Endodermal cell (in vitro differentiated cells): ENCODE measurements at regions not wholly inside any gene's neighbourhood (a gene's known extent, or its start where the extent isn't known, plus 50 kb on each side); places are given as distances from the start of the nearest gene placed in this dataset.

Experiments used
- DNase-seq: peaks from one replicate; pipeline ENCODE4 v3.0.0-alpha.2; 2017
- H3K27ac ChIP-seq: 2 replicates; pipeline ENCODE4 v1.5.1; 2013; ENCODE audit warnings: mild to moderate bottlenecking, low read depth, low read length, moderate library complexity
- H3K27me3 ChIP-seq: 2 replicates; pipeline ENCODE4 v1.6.1; 2013; ENCODE audit warnings: mild to moderate bottlenecking, low read length, moderate library complexity; ENCODE audit not compliant: insufficient read depth, control insufficient read depth, poor library complexity, severe bottlenecking
- H3K36me3 ChIP-seq: 2 replicates; pipeline ENCODE4 v1.7.0; 2013; ENCODE audit warnings: mild to moderate bottlenecking, low read length, moderate library complexity; ENCODE audit not compliant: control insufficient read depth, insufficient read depth
- H3K4me1 ChIP-seq: one replicate; pipeline ENCODE4 v1.7.0; 2013; ENCODE audit warnings: low read length; ENCODE audit not compliant: control insufficient read depth, insufficient read depth
- H3K4me3 ChIP-seq: 2 replicates; pipeline ENCODE4 v1.5.1; 2013; ENCODE audit warnings: mild to moderate bottlenecking, low read length, moderate library complexity
- H3K9ac ChIP-seq: 2 replicates; pipeline ENCODE4 v1.6.1; 2013; ENCODE audit warnings: mild to moderate bottlenecking, low read length, moderate library complexity; ENCODE audit not compliant: poor library complexity, severe bottlenecking; ENCODE audit errors: extremely low read depth
- H3K9me3 ChIP-seq: 2 replicates; pipeline ENCODE4 v1.6.1; 2013; ENCODE audit warnings: mild to moderate bottlenecking, low read length, moderate library complexity; ENCODE audit not compliant: control insufficient read depth
- H3K27ac Mint-ChIP-seq: 2 replicates; pipeline ENCODE4 v1.8.0; 2020; ENCODE audit warnings: mixed read lengths
- H3K27me3 Mint-ChIP-seq: 2 replicates; pipeline ENCODE4 v1.8.0; 2021; ENCODE audit warnings: mild to moderate bottlenecking, mixed read lengths; ENCODE audit not compliant: insufficient read depth
- H3K36me3 Mint-ChIP-seq: 2 replicates; pipeline ENCODE4 v1.8.0; 2020; ENCODE audit warnings: low read depth, mixed read lengths
- H3K4me1 Mint-ChIP-seq: 2 replicates; pipeline ENCODE4 v1.8.0; 2020; ENCODE audit warnings: mixed read lengths
- H3K4me3 Mint-ChIP-seq: 2 replicates; pipeline ENCODE4 v1.8.0; 2020; ENCODE audit warnings: mild to moderate bottlenecking, moderate library complexity, mixed read lengths
- H3K9me3 Mint-ChIP-seq: 2 replicates; pipeline ENCODE4 v1.8.0; 2020; ENCODE audit warnings: mild to moderate bottlenecking, mixed read lengths
- WGBS, 2 experiments: methylation state at CpG; one replicate each; pipeline versions ENCODE4 v1.1.5 to v1.1.7; 2013; ENCODE audit warnings: missing lambda C conversion rate in 2 of 2, mixed read lengths in 1 of 2; ENCODE audit not compliant: insufficient coverage in 1 of 2, insufficient read length in 1 of 2; 5-methylcytosine and 5-hydroxymethylcytosine counted together
- TF ChIP-seq, protein P1 (sequence below): fragments of 200-600 bp; sonication (generic); conservative IDR thresholded peaks from 2 replicates; pipeline ENCODE4 v1.5.0; 2021; ENCODE audit warnings: antibody characterized with exemption, mild to moderate bottlenecking

GRCh38 chr19:8893419-8893818 lies 61.2 kb downstream of the MBD3L1 start:
- H3K27me3 Mint-ChIP-seq = no peaks in the 10 kb centered on the region
- TF ChIP-seq, protein P1, sequence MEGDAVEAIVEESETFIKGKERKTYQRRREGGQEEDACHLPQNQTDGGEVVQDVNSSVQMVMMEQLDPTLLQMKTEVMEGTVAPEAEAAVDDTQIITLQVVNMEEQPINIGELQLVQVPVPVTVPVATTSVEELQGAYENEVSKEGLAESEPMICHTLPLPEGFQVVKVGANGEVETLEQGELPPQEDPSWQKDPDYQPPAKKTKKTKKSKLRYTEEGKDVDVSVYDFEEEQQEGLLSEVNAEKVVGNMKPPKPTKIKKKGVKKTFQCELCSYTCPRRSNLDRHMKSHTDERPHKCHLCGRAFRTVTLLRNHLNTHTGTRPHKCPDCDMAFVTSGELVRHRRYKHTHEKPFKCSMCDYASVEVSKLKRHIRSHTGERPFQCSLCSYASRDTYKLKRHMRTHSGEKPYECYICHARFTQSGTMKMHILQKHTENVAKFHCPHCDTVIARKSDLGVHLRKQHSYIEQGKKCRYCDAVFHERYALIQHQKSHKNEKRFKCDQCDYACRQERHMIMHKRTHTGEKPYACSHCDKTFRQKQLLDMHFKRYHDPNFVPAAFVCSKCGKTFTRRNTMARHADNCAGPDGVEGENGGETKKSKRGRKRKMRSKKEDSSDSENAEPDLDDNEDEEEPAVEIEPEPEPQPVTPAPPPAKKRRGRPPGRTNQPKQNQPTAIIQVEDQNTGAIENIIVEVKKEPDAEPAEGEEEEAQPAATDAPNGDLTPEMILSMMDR = no peak
- H3K27ac Mint-ChIP-seq = no peak overlapping the region
- H3K27me3 ChIP-seq = no peaks in the 10 kb centered on the region
- no peaks in the 10 kb centered on the region for H3K36me3 Mint-ChIP-seq
- H3K27ac ChIP-seq = no peak overlapping the region
- no peaks in the 10 kb centered on the region for H3K4me1 ChIP-seq
- no peak overlapping the region for H3K4me3 Mint-ChIP-seq
- no peak overlapping the region for H3K9ac ChIP-seq
- DNase-seq = no peak
- H3K4me3 ChIP-seq = no peak overlapping the region
- no peaks in the 10 kb centered on the region for H3K36me3 ChIP-seq
- no peaks in the 10 kb centered on the region for H3K4me1 Mint-ChIP-seq
- peaks cover 81% of the 10 kb centered on the region for H3K9me3 ChIP-seq
- WGBS, 2 experiments = 72 to 73% methylated on average over 4 of the region's 4 CpGs
- H3K9me3 Mint-ChIP-seq = no peaks in the 10 kb centered on the region

DNA sequence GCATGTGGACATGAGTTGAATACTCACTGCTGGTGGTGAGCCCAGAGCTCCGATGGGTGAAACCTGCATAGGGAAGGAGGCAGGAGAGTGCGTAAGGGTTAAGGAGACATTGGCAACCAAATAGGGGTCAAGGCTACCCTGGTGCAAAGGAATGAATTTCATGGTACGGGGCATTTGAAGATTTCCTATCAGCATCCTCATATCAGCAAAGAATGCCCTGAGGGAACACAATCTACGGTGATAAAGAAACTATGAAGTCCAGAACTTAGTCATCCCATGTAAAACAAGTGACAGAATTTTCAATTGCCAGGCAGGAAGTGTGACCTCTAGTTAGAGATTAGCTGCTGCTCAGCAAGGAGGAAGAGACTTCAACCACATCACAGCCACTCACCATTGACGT lies 64.9 kb downstream of the MBD3L1 start:
- no peaks in the 10 kb centered on the region for H3K27me3 Mint-ChIP-seq

GRCh38 chr19:8899356-8899755 lies 67.2 kb downstream of the MBD3L1 start:
- no peak overlapping the region for H3K9ac ChIP-seq
- H3K4me3 ChIP-seq = no peak overlapping the region
- Mint-ChIP-seq H3K27me3 (no peaks in the 10 kb centered on the region), H3K4me3 (no peak overlapping the region), H3K9me3 (no peaks in the 10 kb centered on the region), H3K27ac (no peak overlapping the region), H3K36me3 (no peaks in the 10 kb centered on the region), H3K4me1 (no peaks in the 10 kb centered on the region)
- no peak for DNase-seq
- TF ChIP-seq, protein P1 = no peak
- no peaks in the 10 kb centered on the region for H3K27me3 ChIP-seq
- no peak overlapping the region for H3K27ac ChIP-seq
- 84 to 100% methylated on average over 2 of the region's 2 CpGs for WGBS, 2 experiments
- H3K4me1 ChIP-seq = no peaks in the 10 kb centered on the region
- peaks cover 77% of the 10 kb centered on the region for H3K9me3 ChIP-seq
- H3K36me3 ChIP-seq = no peaks in the 10 kb centered on the region

More for the DNA sequence above, 64.9 kb downstream of the MBD3L1 start:
- TF ChIP-seq, protein P1 = no peak
- H3K9me3 ChIP-seq = peaks cover 81% of the 10 kb centered on the region
- H3K4me1 ChIP-seq = no peaks in the 10 kb centered on the region
- no peaks in the 10 kb centered on the region for H3K36me3 ChIP-seq
- H3K27me3 ChIP-seq = no peaks in the 10 kb centered on the region
- H3K4me3 ChIP-seq = no peak overlapping the region
- WGBS, 2 experiments = 82 to 91% methylated on average over 4 to 5 of the region's 5 CpGs
- no peak overlapping the region for H3K9ac ChIP-seq
- no peak overlapping the region for H3K27ac ChIP-seq
- no peak overlapping the region for H3K4me3 Mint-ChIP-seq
- H3K36me3 Mint-ChIP-seq = no peaks in the 10 kb centered on the region
- H3K9me3 Mint-ChIP-seq = no peaks in the 10 kb centered on the region
- H3K27ac Mint-ChIP-seq = no peak overlapping the region
- H3K4me1 Mint-ChIP-seq = no peaks in the 10 kb centered on the region
- no peak for DNase-seq
